IPS-15b (cell line): ENCODE measurements at regions not wholly inside any gene's neighbourhood (a gene's known extent, or its start where the extent isn't known, plus 50 kb on each side); places are given as distances from the start of the nearest gene placed in this dataset.

Source experiments
- H3K27me3 ChIP-seq: one replicate; pipeline ENCODE4 v1.6.1; 2013; ENCODE audit warnings: low read length; ENCODE audit not compliant: control insufficient read depth, insufficient read depth
- H3K36me3 ChIP-seq: one replicate; pipeline ENCODE4 v1.6.1; 2013; ENCODE audit warnings: low read length; ENCODE audit not compliant: control insufficient read depth, insufficient read depth
- H3K4me1 ChIP-seq: one replicate; pipeline ENCODE4 v1.6.1; 2013; ENCODE audit warnings: mild to moderate bottlenecking, low read length; ENCODE audit not compliant: control insufficient read depth, insufficient read depth
- H3K4me3 ChIP-seq: one replicate; pipeline ENCODE4 v1.5.1; 2013; ENCODE audit warnings: low read depth, low read length
- H3K9ac ChIP-seq: one replicate; pipeline ENCODE4 v1.6.1; 2013; ENCODE audit warnings: low read depth, mild to moderate bottlenecking, low read length
- H3K9me3 ChIP-seq: one replicate; pipeline ENCODE4 v1.6.1; 2013; ENCODE audit warnings: mild to moderate bottlenecking, low read length; ENCODE audit not compliant: control insufficient read depth, insufficient read depth

- Histone ChIP-seq H3K4me1 (no peaks in the 10 kb centered on the region), H3K9ac (no peak overlapping the region), H3K4me3 (no peak overlapping the region), H3K27me3 (no peaks in the 10 kb centered on the region), H3K9me3 (no peaks in the 10 kb centered on the region), H3K36me3 (no peaks in the 10 kb centered on the region)
Measured at GRCh38 chr6:106757722-106758467, 128.5 kb downstream of the QRSL1 start.

GRCh38 chr6:106757267-106757666 lies 127.9 kb downstream of the QRSL1 start:
- H3K36me3 ChIP-seq: no peaks in the 10 kb centered on the region
- H3K4me1 ChIP-seq: no peaks in the 10 kb centered on the region
- H3K9me3 ChIP-seq: no peaks in the 10 kb centered on the region
- no peaks in the 10 kb centered on the region for H3K27me3 ChIP-seq
- H3K4me3 ChIP-seq: no peak overlapping the region
- H3K9ac ChIP-seq: no peak overlapping the region

- Histone ChIP-seq H3K36me3 (no peaks in the 10 kb centered on the region), H3K9ac (no peak overlapping the region), H3K9me3 (no peaks in the 10 kb centered on the region), H3K27me3 (no peaks in the 10 kb centered on the region), H3K4me1 (peaks cover 9% of the 10 kb centered on the region), H3K4me3 (no peak overlapping the region)
Measured at GRCh38 chr6:106754215-106754614, 124.8 kb downstream of the QRSL1 start.

GRCh38 chr6:106752641-106753040 lies 123.3 kb downstream of the QRSL1 start:
- Histone ChIP-seq H3K36me3 (no peaks in the 10 kb centered on the region), H3K9me3 (no peaks in the 10 kb centered on the region), H3K4me1 (peaks cover 15% of the 10 kb centered on the region), H3K9ac (no peak overlapping the region), H3K27me3 (no peaks in the 10 kb centered on the region), H3K4me3 (no peak overlapping the region)

- H3K4me3 ChIP-seq: no peak overlapping the region
Measured at GRCh38 chr6:106751501-106752252, 122.3 kb downstream of the QRSL1 start.

GRCh38 chr6:106750946-106751345 lies 121.6 kb downstream of the QRSL1 start:
- H3K9me3 ChIP-seq: no peaks in the 10 kb centered on the region
- H3K4me1 ChIP-seq: peaks cover 15% of the 10 kb centered on the region
- H3K36me3 ChIP-seq: no peaks in the 10 kb centered on the region
- H3K4me3 ChIP-seq: no peak overlapping the region
- no peaks in the 10 kb centered on the region for H3K27me3 ChIP-seq
- no peak overlapping the region for H3K9ac ChIP-seq

More at GRCh38 chr6:106751501-106752252, 122.3 kb downstream of the QRSL1 start:
- no peaks in the 10 kb centered on the region for H3K36me3 ChIP-seq
- H3K9me3 ChIP-seq: no peaks in the 10 kb centered on the region
- H3K4me1 ChIP-seq: peaks cover 15% of the 10 kb centered on the region
- H3K9ac ChIP-seq: no peak overlapping the region
- no peaks in the 10 kb centered on the region for H3K27me3 ChIP-seq

GRCh38 chr6:106750142-106750918 lies 121.0 kb downstream of the QRSL1 start:
- no peak overlapping the region for H3K4me3 ChIP-seq
- no peaks in the 10 kb centered on the region for H3K9me3 ChIP-seq
- H3K27me3 ChIP-seq: no peaks in the 10 kb centered on the region
- H3K9ac ChIP-seq: no peak overlapping the region
- no peaks in the 10 kb centered on the region for H3K36me3 ChIP-seq
- H3K4me1 ChIP-seq: peaks cover 15% of the 10 kb centered on the region

GRCh38 chr6:106749609-106750008 lies 120.2 kb downstream of the QRSL1 start:
- Histone ChIP-seq H3K4me1 (peaks cover 15% of the 10 kb centered on the region), H3K4me3 (no peak overlapping the region), H3K27me3 (no peaks in the 10 kb centered on the region), H3K36me3 (no peaks in the 10 kb centered on the region), H3K9ac (no peak overlapping the region), H3K9me3 (no peaks in the 10 kb centered on the region)

GRCh38 chr6:106748547-106749207 lies 119.3 kb downstream of the QRSL1 start:
- Histone ChIP-seq H3K27me3 (no peaks in the 10 kb centered on the region), H3K36me3 (no peaks in the 10 kb centered on the region), H3K9me3 (no peaks in the 10 kb centered on the region), H3K4me1 (peaks cover 15% of the 10 kb centered on the region), H3K4me3 (no peak overlapping the region), H3K9ac (no peak overlapping the region)

- peaks cover 15% of the 10 kb centered on the region for H3K4me1 ChIP-seq
- no peak overlapping the region for H3K9ac ChIP-seq
- no peaks in the 10 kb centered on the region for H3K36me3 ChIP-seq
- no peaks in the 10 kb centered on the region for H3K9me3 ChIP-seq
- no peaks in the 10 kb centered on the region for H3K27me3 ChIP-seq
- H3K4me3 ChIP-seq: no peak overlapping the region
Measured at GRCh38 chr6:106747139-106747538, 117.8 kb downstream of the QRSL1 start.

GRCh38 chr6:106746652-106747051 lies 117.3 kb downstream of the QRSL1 start:
- Histone ChIP-seq H3K27me3 (no peaks in the 10 kb centered on the region), H3K4me3 (no peak overlapping the region), H3K36me3 (no peaks in the 10 kb centered on the region), H3K4me1 (peaks cover 15% of the 10 kb centered on the region), H3K9ac (no peak overlapping the region), H3K9me3 (no peaks in the 10 kb centered on the region)
